ENCODE measurements at regions not wholly inside any gene's neighbourhood (a gene's known extent, or its start where the extent isn't known, plus 50 kb on each side); places are given as distances from the start of the nearest gene placed in this dataset.

- TF ChIP-seq CTCF (IDR thresholded peaks at IDR 0.05) (no peak), EZH2phosphoT487 (IDR thresholded peaks at IDR 0.05) (no peak)
These were observed 349.5 kb downstream of the PRR16 start for GRCh38 chr5:120813551-120813950.

Measured in neural progenitor cell (in vitro differentiated cells).